ENCODE measurements at regions not wholly inside any gene's neighbourhood (a gene's known extent, or its start where the extent isn't known, plus 50 kb on each side); places are given as distances from the start of the nearest gene placed in this dataset.

GRCh38 chr5:135194126-135194488 lies 160.1 kb upstream of the PITX1 start:
- no peak for TF ChIP-seq CTCF (IDR thresholded peaks at IDR 0.05; ENCODE audit: low read depth, low read length, missing control alignments)

GRCh38 chr5:135193213-135194125 lies 159.4 kb upstream of the PITX1 start:
- TF ChIP-seq CTCF (IDR thresholded peaks at IDR 0.05; ENCODE audit: low read depth, low read length, missing control alignments): no peak
- no peak for DNase-seq (ENCODE audit: low read depth)
- H3K4me3 ChIP-seq (ENCODE audit: low read depth, low read length): no peak overlapping the region

More at GRCh38 chr5:135194126-135194488, 160.1 kb upstream of the PITX1 start:
- H3K4me3 ChIP-seq (ENCODE audit: low read depth, low read length): no peak overlapping the region
- DNase-seq (ENCODE audit: low read depth): no peak

- DNase-seq (ENCODE audit: low read depth): no peak
- H3K4me3 ChIP-seq (ENCODE audit: low read depth, low read length): no peak overlapping the region
- TF ChIP-seq CTCF (IDR thresholded peaks at IDR 0.05; ENCODE audit: low read depth, low read length, missing control alignments): no peak
Observed at GRCh38 chr5:135192351-135192750, 158.3 kb upstream of the PITX1 start.

GRCh38 chr5:135191084-135191826 lies 157.2 kb upstream of the PITX1 start:
- H3K4me3 ChIP-seq (ENCODE audit: low read depth, low read length): peak overlapping the region; percentile 15; the same call in 1 of the 2 replicates
- DNase-seq (ENCODE audit: low read depth): peak; percentile 7
- TF ChIP-seq CTCF (IDR thresholded peaks at IDR 0.05; ENCODE audit: low read depth, low read length, missing control alignments): peak; percentile 93

- TF ChIP-seq CTCF (IDR thresholded peaks at IDR 0.05; ENCODE audit: low read depth, low read length, missing control alignments): no peak
- no peak overlapping the region for H3K4me3 ChIP-seq (ENCODE audit: low read depth, low read length)
- DNase-seq (ENCODE audit: low read depth): no peak
Observed at GRCh38 chr5:135190416-135191083, 156.5 kb upstream of the PITX1 start.

GRCh38 chr5:135189024-135189423 lies 155.0 kb upstream of the PITX1 start:
- DNase-seq (ENCODE audit: low read depth): no peak
- H3K4me3 ChIP-seq (ENCODE audit: low read depth, low read length): no peak overlapping the region
- no peak for TF ChIP-seq CTCF (IDR thresholded peaks at IDR 0.05; ENCODE audit: low read depth, low read length, missing control alignments)
